ENCODE measurements at regions not wholly inside any gene's neighbourhood (a gene's known extent, or its start where the extent isn't known, plus 50 kb on each side); places are given as distances from the start of the nearest gene placed in this dataset.
A peak's percentile ranks its signal among the peaks of the same experiment; 100 is the strongest.

DNA sequence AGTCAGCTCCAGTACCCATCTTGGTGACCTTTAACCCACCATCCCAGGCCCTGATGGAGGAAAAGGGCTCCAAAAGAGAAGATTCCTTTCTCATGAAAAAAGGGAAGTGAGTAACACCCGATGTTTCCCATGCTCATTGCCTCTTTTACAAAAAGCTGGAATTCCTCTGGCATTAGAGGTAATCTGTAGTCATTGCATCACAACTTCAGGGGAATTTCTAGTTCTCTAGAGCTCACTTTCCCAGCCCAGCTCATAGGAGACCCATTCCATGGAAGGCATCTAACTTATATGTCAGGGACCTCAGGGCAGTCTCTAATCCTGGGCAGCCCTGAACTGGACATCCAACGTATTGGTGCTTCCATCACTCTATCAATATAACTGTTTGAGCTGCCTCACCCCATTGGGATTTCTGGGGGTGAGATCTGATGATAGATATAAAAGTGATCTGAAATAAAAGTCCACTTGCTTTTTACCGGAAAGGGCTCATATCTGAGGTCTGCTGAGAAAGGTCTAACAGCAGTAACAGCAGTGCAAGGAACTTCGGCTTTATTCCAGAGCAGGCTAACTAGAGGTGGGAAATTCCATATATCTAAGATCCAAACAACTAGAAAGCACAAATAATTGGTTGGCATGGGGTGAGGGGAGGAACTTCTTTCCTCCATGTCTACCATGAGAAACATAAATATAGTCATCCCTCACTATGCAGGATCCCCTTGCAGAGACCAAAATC is 106.1 kb downstream of the ETAA1 start:
- no peak for FAIRE-seq
- WGBS (ENCODE audit: missing lambda C conversion rate): 50% methylated on average over 4 of the region's 4 CpGs

DNA sequence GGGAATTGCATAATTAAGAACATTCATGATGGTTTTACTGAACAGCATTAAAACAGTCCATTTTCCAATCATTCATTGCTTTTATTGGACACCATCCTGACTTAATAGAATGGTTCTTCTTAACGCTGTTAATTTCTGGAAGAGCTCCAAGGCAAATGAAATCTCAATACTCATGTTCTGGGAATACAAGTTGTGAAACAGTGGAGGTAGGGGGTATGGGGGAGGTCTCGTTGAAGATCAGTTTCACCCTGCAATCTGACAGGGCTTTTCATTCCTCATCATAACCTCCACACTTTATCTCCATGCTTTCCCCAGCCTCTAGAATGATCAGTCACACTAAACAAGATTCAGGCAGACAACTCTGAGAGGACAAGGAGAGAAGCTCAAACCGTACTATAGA is 113.6 kb downstream of the ETAA1 start:
- POLR2A ChIA-PET: no interaction called here
- WGBS (ENCODE audit: missing lambda C conversion rate): 38% methylated on average over 3 of the region's 3 CpGs
- no peak overlapping the region for H3K4me3 ChIP-seq
- H3K9me3 ChIP-seq: no peaks in the 10 kb centered on the region
- no peaks in the 10 kb centered on the region for H3K4me1 ChIP-seq
- no peak for ATAC-seq
- H3K27ac ChIP-seq: no peak overlapping the region
- no peak overlapping the region for H3K4me2 ChIP-seq
- no peak for DNase-seq (ENCODE audit: low read depth in 1 of 2, low spot score in 1 of 2)
- CTCF ChIA-PET: interaction anchor here (0.9 to 1.6 kb wide), 2 partner anchors 33 to 139 kb away, joined by 3 read pairs; no protein-coding TSS in a partner anchor
- no peak for FAIRE-seq
- TF ChIP-seq, protein P1, sequence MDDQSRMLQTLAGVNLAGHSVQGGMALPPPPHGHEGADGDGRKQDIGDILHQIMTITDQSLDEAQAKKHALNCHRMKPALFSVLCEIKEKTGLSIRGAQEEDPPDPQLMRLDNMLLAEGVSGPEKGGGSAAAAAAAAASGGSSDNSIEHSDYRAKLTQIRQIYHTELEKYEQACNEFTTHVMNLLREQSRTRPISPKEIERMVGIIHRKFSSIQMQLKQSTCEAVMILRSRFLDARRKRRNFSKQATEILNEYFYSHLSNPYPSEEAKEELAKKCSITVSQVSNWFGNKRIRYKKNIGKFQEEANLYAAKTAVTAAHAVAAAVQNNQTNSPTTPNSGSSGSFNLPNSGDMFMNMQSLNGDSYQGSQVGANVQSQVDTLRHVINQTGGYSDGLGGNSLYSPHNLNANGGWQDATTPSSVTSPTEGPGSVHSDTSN (IDR thresholded peaks at IDR 0.05): no peak
- TF ChIP-seq RARB (CRISPR knock-in tag; IDR thresholded peaks at IDR 0.05) (no peak), SMC3 (IDR thresholded peaks at IDR 0.05) (no peak), NFE2L2 (conservative IDR thresholded peaks at IDR 0.05; ENCODE audit: low read length) (no peak), MAZ (IDR thresholded peaks at IDR 0.05; ENCODE audit: borderline replicate concordance, low read depth, low read length) (no peak), EHMT2 (IDR thresholded peaks at IDR 0.05; ENCODE audit: low read depth) (no peak), FOSB (CRISPR knock-in tag; IDR thresholded peaks at IDR 0.05) (no peak), HDAC2 (IDR thresholded peaks at IDR 0.05) (no peak), GATA3 (IDR thresholded peaks at IDR 0.05; ENCODE audit: borderline replicate concordance) (no peak), NR3C1 (IDR thresholded peaks at IDR 0.05) (no peak), KDM5A (IDR thresholded peaks at IDR 0.05) (no peak), PHF8 (IDR thresholded peaks at IDR 0.05; ENCODE audit: borderline replicate concordance, low read depth) (no peak), ZNF302 (CRISPR knock-in tag; IDR thresholded peaks at IDR 0.05) (no peak), CHD2 (IDR thresholded peaks at IDR 0.05; ENCODE audit: low read length, partially characterized antibody) (no peak), KDM1A (IDR thresholded peaks at IDR 0.05; ENCODE audit: low read depth) (no peak), HOXB13 (CRISPR knock-in tag; IDR thresholded peaks at IDR 0.05; ENCODE audit: low read depth) (no peak), FOSL2 (IDR thresholded peaks at IDR 0.05) (no peak), FOSL2 (CRISPR knock-in tag; IDR thresholded peaks at IDR 0.05) (no peak), CBX8 (IDR thresholded peaks at IDR 0.05) (no peak)

More for the DNA sequence above, 106.1 kb downstream of the ETAA1 start:
- no peak overlapping the region for H3K4me3 ChIP-seq
- H3K9me3 ChIP-seq: no peaks in the 10 kb centered on the region
- DNase-seq (ENCODE audit: low read depth in 1 of 2, low spot score in 1 of 2): peak in 1 of 2 experiments; percentile 32
- TF ChIP-seq CHD4 (IDR thresholded peaks at IDR 0.05; ENCODE audit: borderline replicate concordance) (no peak), CEBPB (IDR thresholded peaks at IDR 0.05) (peak in 1 of 2 experiments; percentile 29; a peak in 1 of 4 replicates), KDM1A (IDR thresholded peaks at IDR 0.05; ENCODE audit: low read depth) (no peak)
- 0 out of 6 replicates have a peak overlapping the region, but pooled peaks of 1 of the 2 experiments have one; percentile 5 for H3K27ac ChIP-seq
- H3K4me1 ChIP-seq: peaks cover 10% of the 10 kb centered on the region; the same call in 2 of the 3 replicates
- H3K4me2 ChIP-seq: peak overlapping the region; percentile 6; the same call in 1 of the 3 replicates
- POLR2A ChIA-PET: no interaction called here
- ATAC-seq: peak in 1 of 2 experiments; percentile 66; a peak in 3 of 6 replicates
- CTCF ChIA-PET: interaction anchor here (1.2 kb wide), 1 partner anchor 26 kb away, joined by 3 read pairs; no protein-coding TSS in a partner anchor

DNA sequence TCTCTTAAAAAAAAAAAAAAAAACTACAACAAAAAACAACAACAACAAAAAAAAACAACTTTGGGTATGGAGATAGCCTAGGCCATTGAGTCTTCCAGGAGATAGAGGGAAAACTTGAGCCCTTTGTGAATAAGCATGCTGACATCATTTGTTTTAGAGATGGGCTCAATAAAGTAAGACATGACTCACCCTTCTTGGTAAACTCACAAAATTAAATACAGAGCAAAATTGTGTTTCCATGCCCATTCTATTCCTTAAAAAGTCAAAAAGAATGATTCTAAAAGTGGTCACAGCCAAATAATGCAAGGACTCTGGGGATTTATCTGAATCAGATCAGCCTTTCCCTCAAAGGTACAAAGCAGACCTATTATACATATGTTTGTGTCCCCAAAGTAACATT is 117.4 kb downstream of the ETAA1 start:
- Histone ChIP-seq H3K27ac (no peak overlapping the region), H3K4me2 (no peak overlapping the region), H3K4me1 (no peaks in the 10 kb centered on the region), H3K4me3 (no peak overlapping the region), H3K9me3 (no peaks in the 10 kb centered on the region)
- no peak for TF ChIP-seq FOSL2 (IDR thresholded peaks at IDR 0.05)
- TF ChIP-seq FOSL2 (CRISPR knock-in tag; IDR thresholded peaks at IDR 0.05): peak; percentile 49
- TF ChIP-seq MYC (IDR thresholded peaks at IDR 0.05; ENCODE audit: borderline replicate concordance, low read length): no peak
- no peak for ATAC-seq
- FAIRE-seq: no peak
- no peak for DNase-seq (ENCODE audit: low read depth in 1 of 2, low spot score in 1 of 2)
- ChIA-PET CTCF (no interaction called here), POLR2A (no interaction called here)
